Activated T-helper 1 cell treated with anti-CD3 and anti-CD28 coated beads, Interleukin-12 subunit alpha, Interleukin-12 subunit beta, Interleukin-2, Interleukin-4 antibody, amounts not matched to agents 30 ng/mL and 10 ng/mL and 1 ng/mL, durations not matched to agents 14 hours and 24 hours and 36 hours (primary cell): ENCODE measurements at regions not wholly inside any gene's neighbourhood (a gene's known extent, or its start where the extent isn't known, plus 50 kb on each side); places are given as distances from the start of the nearest gene placed in this dataset.
"Not testable (repeated sequence)": the region's sequence is repeated elsewhere in the genome, so short reads cannot be mapped to it uniquely, and the experiment has no call there.

ENCODE experiments used
- DNase-seq: peaks from one replicate; pipeline ENCODE4 v3.0.0; 2021; ENCODE audit warnings: low spot score
- H3K27ac Mint-ChIP-seq: one replicate; pipeline ENCODE4 v1.8.0; 2021; ENCODE audit warnings: mild to moderate bottlenecking, mixed read lengths
- H3K27me3 Mint-ChIP-seq: one replicate; pipeline ENCODE4 v1.8.0; 2022; ENCODE audit warnings: mild to moderate bottlenecking, moderate library complexity, mixed read lengths; ENCODE audit not compliant: insufficient read depth
- H3K36me3 Mint-ChIP-seq: one replicate; pipeline ENCODE4 v1.8.0; 2021; ENCODE audit warnings: low read depth, mixed read lengths
- H3K4me1 Mint-ChIP-seq: one replicate; pipeline ENCODE4 v1.8.0; 2021; ENCODE audit warnings: low read depth, mixed read lengths
- H3K4me3 Mint-ChIP-seq: one replicate; pipeline ENCODE4 v1.8.0; 2021; ENCODE audit warnings: mild to moderate bottlenecking, moderate library complexity, mixed read lengths
- H3K9me3 Mint-ChIP-seq: one replicate; pipeline ENCODE4 v1.8.0; 2021; ENCODE audit warnings: mixed read lengths
- intact Hi-C: fragments of 100-400 bp; cut with micrococcal nuclease; formaldehyde crosslinking; loops from one replicate; pipeline ENCODE4 v1.15.1; 2024

DNA sequence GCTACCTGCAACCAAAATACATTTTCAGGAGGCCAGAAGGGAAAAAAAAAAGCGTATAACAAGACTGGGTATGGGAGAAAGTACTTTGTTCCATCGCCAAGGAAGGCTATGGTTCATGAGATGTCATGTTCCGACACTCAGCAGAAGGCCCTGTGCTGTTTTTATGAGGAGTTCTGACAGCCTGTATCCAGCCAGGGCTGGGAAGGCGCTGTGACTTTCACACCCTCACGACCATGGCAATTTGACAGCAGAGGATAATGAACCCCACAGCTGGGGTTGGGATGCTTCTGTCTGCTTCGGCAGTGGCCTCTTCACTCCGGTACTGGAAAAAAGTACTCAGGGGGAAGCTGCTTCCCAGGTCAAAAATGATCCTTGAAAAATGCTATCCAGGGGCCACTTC is 154.4 kb downstream of the PRELID2 start:
- no peaks in the 10 kb centered on the region for H3K9me3 Mint-ChIP-seq
- no peaks in the 10 kb centered on the region for H3K36me3 Mint-ChIP-seq
- H3K4me1 Mint-ChIP-seq, result no peaks in the 10 kb centered on the region
- intact Hi-C loops, result loop anchor here (1.0 to 10.0 kb wide), 4 partner anchors 145 to 1476 kb away; no protein-coding TSS in a partner anchor
- H3K27me3 Mint-ChIP-seq, result peaks cover under 1% of the 10 kb centered on the region
- no peak overlapping the region for H3K27ac Mint-ChIP-seq
- DNase-seq, result no peak
- H3K4me3 Mint-ChIP-seq, result no peak overlapping the region

DNA sequence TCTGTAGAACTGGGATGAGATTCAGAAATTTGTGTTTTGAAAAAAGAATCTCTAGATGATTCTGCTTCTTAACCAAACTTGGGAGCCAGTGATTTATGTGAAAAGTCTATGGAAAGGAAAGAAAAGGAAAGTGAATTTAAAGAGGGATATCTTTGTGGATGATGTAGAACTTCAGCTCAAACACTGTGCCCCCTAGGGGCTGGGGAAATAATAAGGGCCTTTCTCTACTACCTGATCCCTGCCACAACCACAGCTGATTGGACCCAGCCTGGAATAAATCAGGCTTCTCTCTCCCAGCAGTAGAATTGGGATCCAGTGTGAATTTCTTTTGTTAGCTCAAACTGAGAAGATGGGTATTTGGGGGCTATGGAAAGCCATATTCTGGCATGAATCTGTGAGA is 155.0 kb downstream of the PRELID2 start:
- H3K27ac Mint-ChIP-seq, result no peak overlapping the region
- no peaks in the 10 kb centered on the region for H3K9me3 Mint-ChIP-seq
- H3K36me3 Mint-ChIP-seq, result no peaks in the 10 kb centered on the region
- DNase-seq, result no peak
- no peaks in the 10 kb centered on the region for H3K27me3 Mint-ChIP-seq
- intact Hi-C loops, result loop anchor here (2.0 to 10.0 kb wide), 2 partner anchors 369 to 1475 kb away; no protein-coding TSS in a partner anchor
- no peak overlapping the region for H3K4me3 Mint-ChIP-seq
- no peaks in the 10 kb centered on the region for H3K4me1 Mint-ChIP-seq

DNA sequence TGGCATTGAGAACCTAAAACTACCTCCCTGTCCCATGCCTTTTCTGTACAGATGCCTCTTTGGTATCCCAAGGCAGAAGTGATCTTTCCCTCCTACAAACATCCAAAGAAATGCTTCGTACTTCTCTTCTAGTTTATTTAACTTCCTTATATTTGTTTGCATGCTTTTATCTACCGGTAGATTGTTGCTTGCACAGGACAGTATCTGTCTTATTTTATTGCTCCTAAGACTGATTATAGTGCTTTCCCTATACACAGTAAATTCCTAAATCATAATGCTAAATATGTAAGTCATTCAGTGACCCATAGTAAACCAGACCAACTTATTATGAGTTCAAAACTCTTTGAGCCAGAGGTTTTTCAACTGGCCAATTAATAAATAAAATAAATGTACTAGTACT is 156.9 kb downstream of the PRELID2 start:
- H3K27ac Mint-ChIP-seq, result no peak overlapping the region
- H3K9me3 Mint-ChIP-seq, result no peaks in the 10 kb centered on the region
- H3K4me3 Mint-ChIP-seq, result no peak overlapping the region
- H3K4me1 Mint-ChIP-seq, result no peaks in the 10 kb centered on the region
- no peaks in the 10 kb centered on the region for H3K36me3 Mint-ChIP-seq
- no peak for DNase-seq
- H3K27me3 Mint-ChIP-seq, result no peaks in the 10 kb centered on the region
- intact Hi-C loops, result no loop called here

DNA sequence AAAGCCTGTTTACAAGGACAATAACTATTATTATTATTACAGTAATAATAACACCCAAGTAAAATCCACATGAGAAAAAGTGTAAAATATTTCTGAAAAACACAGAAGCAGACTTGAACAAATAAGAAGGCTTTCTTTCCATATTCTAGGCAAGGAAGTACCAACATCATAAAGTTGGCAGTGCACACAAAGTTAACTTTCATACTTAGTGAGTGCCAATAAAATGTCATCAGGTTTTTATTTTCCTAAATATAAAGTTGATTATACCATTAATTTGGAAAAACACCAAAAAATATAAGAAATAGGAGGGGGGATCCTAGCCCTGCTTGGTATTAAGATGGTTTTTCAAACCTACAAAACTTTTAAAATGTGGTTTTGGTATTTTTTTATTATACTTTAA is 161.4 kb downstream of the PRELID2 start:
- no peak for DNase-seq
- no peak overlapping the region for H3K4me3 Mint-ChIP-seq
- H3K27me3 Mint-ChIP-seq, result no peaks in the 10 kb centered on the region
- H3K36me3 Mint-ChIP-seq, result no peaks in the 10 kb centered on the region
- H3K27ac Mint-ChIP-seq, result no peak overlapping the region
- H3K4me1 Mint-ChIP-seq, result no peaks in the 10 kb centered on the region
- intact Hi-C loops, result no loop called here
- no peaks in the 10 kb centered on the region for H3K9me3 Mint-ChIP-seq

DNA sequence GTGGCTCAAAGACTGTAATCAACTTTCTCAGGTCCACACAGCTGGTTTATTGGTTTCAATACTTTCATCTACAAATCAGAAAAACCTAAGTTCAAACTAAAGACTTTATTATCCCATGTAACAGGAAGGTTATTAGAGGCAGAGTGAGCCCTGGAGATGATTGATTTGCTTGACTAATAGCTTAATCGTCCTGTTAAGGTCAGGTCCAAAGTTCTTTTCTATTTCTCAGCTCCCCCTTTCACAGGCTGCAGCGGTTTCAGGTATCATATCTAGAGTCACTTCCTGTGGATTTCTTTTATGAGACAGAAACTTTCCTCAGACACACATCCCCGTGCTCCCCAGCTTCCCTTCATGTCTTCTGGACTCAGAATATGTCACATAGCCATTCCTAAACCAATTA is 166.4 kb downstream of the PRELID2 start:
- Mint-ChIP-seq H3K27ac (no peak overlapping the region), H3K4me1 (no peaks in the 10 kb centered on the region), H3K36me3 (no peaks in the 10 kb centered on the region), H3K4me3 (no peak overlapping the region), H3K27me3 (no peaks in the 10 kb centered on the region), H3K9me3 (no peaks in the 10 kb centered on the region)
- intact Hi-C loops, result no loop called here
- no peak for DNase-seq

DNA sequence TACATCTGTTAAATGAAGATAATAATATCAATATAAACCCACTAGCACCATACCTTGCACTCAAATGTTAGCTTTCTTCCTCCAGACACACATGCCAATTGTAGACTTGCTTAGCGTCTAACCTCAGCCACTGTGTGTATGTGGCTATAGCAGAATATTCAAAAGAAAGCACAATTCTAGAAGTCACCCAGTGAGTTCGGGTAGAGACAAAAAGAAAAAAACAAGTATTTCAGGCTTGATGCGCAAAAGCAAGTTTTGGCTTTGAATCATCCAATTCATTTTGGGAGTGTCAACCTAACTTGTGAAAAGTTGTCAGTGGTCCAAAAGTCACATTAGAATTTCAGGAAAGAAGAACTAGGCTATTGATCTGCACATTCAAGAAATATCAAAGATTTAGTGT is 167.4 kb downstream of the PRELID2 start:
- no peak for DNase-seq
- Mint-ChIP-seq H3K9me3 (no peaks in the 10 kb centered on the region), H3K4me3 (no peak overlapping the region), H3K36me3 (no peaks in the 10 kb centered on the region), H3K27me3 (no peaks in the 10 kb centered on the region), H3K4me1 (no peaks in the 10 kb centered on the region), H3K27ac (no peak overlapping the region)
- intact Hi-C loops, result no loop called here

DNA sequence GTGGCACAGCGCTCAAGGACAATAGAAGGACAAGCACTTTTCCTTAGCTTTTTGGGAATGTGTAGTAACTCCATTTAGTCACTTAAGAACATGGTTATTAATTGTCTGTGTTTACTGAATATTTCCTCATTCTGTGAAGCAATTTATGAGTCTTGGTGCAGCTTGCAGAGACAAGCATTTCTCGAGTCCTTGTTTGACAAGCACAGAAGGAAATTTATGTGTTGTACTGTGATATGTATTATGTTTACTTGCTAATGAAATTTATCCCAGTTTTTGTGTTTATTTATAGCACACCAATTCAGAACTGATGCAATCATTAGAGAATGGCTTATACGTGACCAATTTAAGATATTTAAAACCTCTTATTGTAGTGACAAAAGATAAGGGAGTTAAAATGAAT is 168.6 kb downstream of the PRELID2 start:
- H3K27ac Mint-ChIP-seq, result no peak overlapping the region
- intact Hi-C loops, result no loop called here
- DNase-seq, result no peak
- no peaks in the 10 kb centered on the region for H3K4me1 Mint-ChIP-seq
- H3K27me3 Mint-ChIP-seq, result no peaks in the 10 kb centered on the region
- no peak overlapping the region for H3K4me3 Mint-ChIP-seq
- H3K9me3 Mint-ChIP-seq, result no peaks in the 10 kb centered on the region
- H3K36me3 Mint-ChIP-seq, result no peaks in the 10 kb centered on the region

DNA sequence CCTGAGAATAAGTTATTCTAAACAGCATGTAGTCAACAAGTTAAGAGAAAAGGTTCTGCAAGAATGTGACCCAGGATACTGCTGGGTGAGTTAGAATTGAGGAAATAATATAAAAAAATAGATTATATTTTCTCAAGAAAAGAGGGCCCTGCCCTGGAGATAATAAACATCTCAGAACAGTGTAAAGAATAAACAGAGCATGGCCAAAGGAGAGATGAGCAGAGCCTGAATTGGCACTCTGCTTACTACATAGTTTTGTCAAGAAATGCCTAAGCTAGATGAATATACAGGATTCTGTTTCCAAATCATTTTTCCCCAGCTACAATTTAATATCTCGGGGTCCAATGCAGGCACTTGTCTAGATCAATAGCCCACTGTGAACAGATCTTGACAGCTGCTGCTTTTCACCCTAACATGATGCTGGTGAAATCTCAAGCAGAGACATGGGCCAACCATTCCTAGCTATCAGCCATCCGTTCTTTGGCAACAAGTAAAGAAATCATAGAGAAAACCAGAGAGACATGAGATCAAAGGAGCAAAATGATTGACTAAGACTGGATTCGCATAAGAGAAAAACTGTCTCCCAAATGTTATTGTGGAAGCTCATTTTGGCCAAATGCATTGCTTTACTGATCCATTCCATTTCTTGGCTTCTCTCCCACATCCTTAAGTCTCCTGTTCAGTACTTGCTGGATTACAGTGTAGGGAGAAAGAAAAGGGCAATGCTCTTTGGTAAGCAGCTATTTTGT is 173.2 kb downstream of the PRELID2 start:
- no peaks in the 10 kb centered on the region for H3K27me3 Mint-ChIP-seq
- DNase-seq, result no peak
- intact Hi-C loops, result no loop called here
- no peak overlapping the region for H3K27ac Mint-ChIP-seq
- no peaks in the 10 kb centered on the region for H3K4me1 Mint-ChIP-seq
- no peaks in the 10 kb centered on the region for H3K36me3 Mint-ChIP-seq
- no peak overlapping the region for H3K4me3 Mint-ChIP-seq
- H3K9me3 Mint-ChIP-seq, result peaks cover 4% of the 10 kb centered on the region

DNA sequence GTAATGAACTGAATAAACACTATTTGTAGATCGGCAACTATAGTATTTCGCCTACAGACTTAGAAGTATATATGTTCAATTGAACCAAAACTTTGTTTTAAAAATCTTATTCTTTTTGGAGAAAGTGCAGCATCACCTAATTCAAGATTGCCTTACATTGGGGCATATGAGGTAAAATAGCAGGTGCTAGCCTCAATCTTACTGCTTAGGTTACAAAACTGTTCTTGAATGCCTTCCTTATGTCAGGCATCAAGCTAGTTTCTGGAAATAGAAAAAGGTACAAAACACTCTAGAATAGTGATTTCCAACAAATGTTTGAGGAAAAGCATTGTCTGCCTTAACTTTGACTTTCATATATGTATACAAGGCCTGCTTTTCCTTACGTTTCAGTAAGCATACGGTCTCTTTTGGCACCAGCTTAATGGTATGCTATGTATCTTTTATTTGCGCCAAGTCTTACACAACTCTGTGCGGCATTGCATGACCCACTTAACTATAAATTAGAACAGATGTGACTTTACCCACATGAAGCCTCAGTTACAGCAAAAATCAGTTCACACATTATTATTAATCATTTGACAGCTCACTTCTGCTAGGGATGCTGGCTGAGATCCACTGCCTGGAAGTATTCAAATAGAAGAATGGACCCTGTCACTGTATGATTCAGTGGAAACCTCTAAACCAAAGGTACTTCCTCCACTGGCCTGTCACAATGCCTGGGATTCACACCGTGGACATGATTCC is 174.1 kb downstream of the PRELID2 start:
- no peak for DNase-seq
- Mint-ChIP-seq H3K4me3 (no peak overlapping the region), H3K27ac (no peak overlapping the region), H3K27me3 (no peaks in the 10 kb centered on the region), H3K36me3 (no peaks in the 10 kb centered on the region), H3K4me1 (no peaks in the 10 kb centered on the region), H3K9me3 (peaks cover 5% of the 10 kb centered on the region)
- intact Hi-C loops, result no loop called here

DNA sequence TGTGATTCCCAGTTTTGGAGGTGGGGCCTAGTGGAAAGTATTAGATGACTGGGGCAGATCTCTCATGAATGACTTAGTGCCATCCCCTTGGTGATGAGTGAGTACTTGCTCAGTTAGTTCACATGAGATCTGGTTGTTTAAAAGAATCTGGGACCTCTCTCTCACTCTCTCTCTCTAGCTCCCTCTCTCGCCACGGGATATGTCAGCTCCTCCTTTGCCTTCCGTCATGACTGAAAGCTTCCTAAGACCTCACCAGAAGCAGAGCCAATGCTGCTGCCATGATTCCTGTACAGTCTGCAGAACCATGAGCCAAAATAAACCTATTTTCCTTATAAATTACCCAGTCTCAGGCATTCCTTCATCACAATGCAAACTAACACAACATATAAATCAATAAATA is 176.7 kb downstream of the PRELID2 start:
- intact Hi-C loops, result no loop called here
- no peaks in the 10 kb centered on the region for H3K27me3 Mint-ChIP-seq
- no peak overlapping the region for H3K27ac Mint-ChIP-seq
- H3K36me3 Mint-ChIP-seq, result no peaks in the 10 kb centered on the region
- no peak overlapping the region for H3K4me3 Mint-ChIP-seq
- H3K9me3 Mint-ChIP-seq, result peaks cover 10% of the 10 kb centered on the region
- no peak for DNase-seq
- H3K4me1 Mint-ChIP-seq, result no peaks in the 10 kb centered on the region

DNA sequence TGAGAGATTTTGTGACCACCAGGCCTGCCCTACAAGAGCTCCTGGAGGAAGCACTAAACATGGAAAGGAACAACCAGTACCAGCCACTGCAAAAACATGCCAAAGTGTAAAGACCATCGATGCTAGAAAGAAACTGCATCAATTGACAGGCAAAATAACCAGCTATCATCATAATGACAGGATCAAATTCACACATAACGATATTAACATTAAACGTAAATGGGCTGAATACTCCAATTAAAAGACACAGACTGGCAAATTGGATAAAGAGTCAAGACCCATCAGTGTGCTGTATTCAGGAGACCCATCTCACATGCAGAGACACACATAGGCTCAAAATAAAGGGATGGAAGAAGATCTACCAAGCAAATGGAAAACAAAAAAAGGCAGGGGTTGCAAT is 182.4 kb downstream of the PRELID2 start:
- not testable (repeated sequence) for H3K27ac Mint-ChIP-seq

DNA sequence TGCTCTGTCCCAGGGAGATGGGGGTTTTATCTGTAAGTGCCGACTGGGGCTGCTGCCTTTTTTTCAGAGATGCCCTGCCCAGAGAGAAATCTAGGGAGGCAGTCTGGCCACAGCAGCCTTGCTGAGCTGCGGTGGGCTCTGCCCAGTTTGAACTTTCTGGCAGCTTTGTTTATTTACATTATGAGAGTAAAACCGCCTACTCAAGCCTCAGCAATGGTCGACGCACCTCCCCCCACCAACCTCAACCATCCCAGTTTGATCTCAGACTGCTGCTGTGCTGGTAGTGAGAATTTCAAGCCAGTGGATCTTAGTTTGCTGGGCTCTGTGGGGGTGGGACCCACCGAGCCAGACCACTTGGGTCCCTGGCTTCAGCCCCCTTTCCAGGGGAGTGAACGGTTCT is 188.0 kb downstream of the PRELID2 start:
- H3K9me3 Mint-ChIP-seq, intact Hi-C loops, DNase-seq, H3K36me3 Mint-ChIP-seq, H3K27ac Mint-ChIP-seq, H3K27me3 Mint-ChIP-seq, H3K4me3 Mint-ChIP-seq, H3K4me1 Mint-ChIP-seq: not testable (repeated sequence)

More for the DNA sequence above, 182.4 kb downstream of the PRELID2 start:
- peaks cover 12% of the 10 kb centered on the region for H3K9me3 Mint-ChIP-seq
- H3K4me1 Mint-ChIP-seq, H3K36me3 Mint-ChIP-seq, DNase-seq, H3K4me3 Mint-ChIP-seq, intact Hi-C loops, H3K27me3 Mint-ChIP-seq: not testable (repeated sequence)

DNA sequence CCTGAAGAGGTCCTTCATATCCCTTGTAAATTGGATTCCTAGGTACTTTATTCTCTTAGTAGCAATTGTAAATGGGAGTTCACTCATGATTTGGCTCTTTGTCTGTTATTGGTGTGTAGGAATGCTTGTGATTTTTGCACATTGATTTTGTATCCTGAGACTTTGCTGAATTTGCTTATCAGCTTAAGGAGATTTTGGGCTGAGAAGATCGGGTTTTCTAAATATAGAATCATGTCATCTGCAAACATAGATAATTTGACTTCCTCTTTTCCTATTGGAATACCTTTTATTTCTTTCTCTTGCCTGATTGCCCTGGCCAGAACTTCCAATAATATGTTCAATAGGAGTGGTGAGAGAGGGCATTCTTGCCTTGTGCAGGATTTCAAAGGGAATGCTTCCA is 191.9 kb downstream of the PRELID2 start:
- intact Hi-C loops, H3K9me3 Mint-ChIP-seq, H3K4me1 Mint-ChIP-seq, DNase-seq, H3K27ac Mint-ChIP-seq, H3K27me3 Mint-ChIP-seq, H3K36me3 Mint-ChIP-seq, H3K4me3 Mint-ChIP-seq: not testable (repeated sequence)
